ENCODE measurements at regions not wholly inside any gene's neighbourhood (a gene's known extent, or its start where the extent isn't known, plus 50 kb on each side); places are given as distances from the start of the nearest gene placed in this dataset.

DNA sequence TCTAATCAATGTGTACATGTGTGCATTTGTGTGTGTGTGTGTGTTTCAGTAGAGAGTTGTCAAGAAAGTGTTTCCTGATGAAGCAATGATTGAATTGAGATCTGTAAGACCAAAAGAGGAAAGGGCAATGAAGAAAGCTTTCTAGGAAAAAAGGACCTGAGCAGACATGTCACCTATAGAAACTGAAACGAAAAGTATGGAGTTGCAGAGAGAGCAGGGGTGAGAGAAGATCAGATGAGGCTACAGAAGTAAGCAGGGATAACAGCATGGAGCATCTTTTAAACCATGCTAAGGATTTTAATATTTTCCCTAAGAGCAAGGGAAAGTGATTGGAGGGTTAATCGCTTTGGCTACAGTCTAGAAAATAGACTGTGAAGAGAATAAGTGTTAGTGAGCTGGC lies 1459.4 kb upstream of the TENM4 start:
- Histone ChIP-seq H3K4me1 (ENCODE audit: insufficient read depth, low read length) (no peaks in the 10 kb centered on the region), H2BK5ac (ENCODE audit: insufficient read length, low read length) (no peak overlapping the region), H3K4me2 (ENCODE audit: insufficient read depth, insufficient read length, low read length) (no peak overlapping the region), H3K79me1 (ENCODE audit: insufficient read depth, low read depth, low read length, poor library complexity, severe bottlenecking) (no peaks in the 10 kb centered on the region), H3K4ac (ENCODE audit: low read depth, low read length) (no peak overlapping the region), H2AK5ac (ENCODE audit: insufficient read length, low read length) (no peak overlapping the region), H4K5ac (ENCODE audit: insufficient read length, low read depth, low read length) (no peak overlapping the region), H2BK120ac (ENCODE audit: low read depth, low read length, poor library complexity, severe bottlenecking) (no peak overlapping the region), H4K91ac (ENCODE audit: insufficient read length, low read depth, low read length) (no peak overlapping the region), H3K18ac (ENCODE audit: insufficient read length, low read depth, low read length) (no peak overlapping the region), H3K79me2 (ENCODE audit: insufficient read depth, low read length) (no peaks in the 10 kb centered on the region), H3K9me3 (ENCODE audit: control insufficient read depth, low read depth, low read length) (no peaks in the 10 kb centered on the region), H3K23me2 (ENCODE audit: insufficient read length, low read depth, low read length, poor library complexity, severe bottlenecking) (no peaks in the 10 kb centered on the region), H3K27ac (ENCODE audit: insufficient read length, low read depth, low read length) (no peak overlapping the region), H3K27me3 (ENCODE audit: insufficient read depth, low read length) (no peaks in the 10 kb centered on the region), H4K20me1 (ENCODE audit: control insufficient read depth, insufficient read depth, insufficient read length) (no peaks in the 10 kb centered on the region), H3K23ac (ENCODE audit: insufficient read length, low read depth, low read length) (no peak overlapping the region), H3K9ac (ENCODE audit: extremely low read depth, insufficient read length, low read length) (no peak overlapping the region), H3T11ph (ENCODE audit: low read length) (no peak overlapping the region), H2BK20ac (ENCODE audit: low read depth, low read length, poor library complexity, severe bottlenecking) (no peak overlapping the region), H2BK12ac (ENCODE audit: insufficient read length, low read depth, low read length) (no peak overlapping the region), H2AFZ (ENCODE audit: low read length) (no peak overlapping the region), H2BK15ac (ENCODE audit: low read depth, low read length) (no peak overlapping the region), H3K56ac (ENCODE audit: insufficient read length, low read depth, low read length) (no peak overlapping the region), H3K14ac (ENCODE audit: insufficient read depth, low read length) (no peak overlapping the region), H4K8ac (replicated peaks; ENCODE audit: insufficient read length, low read depth, low read length) (no peak overlapping the region)
- peaks cover 4 to 12% of the 10 kb centered on the region in 2 experiments; a peak in 3 of 5 replicates for H3K9me3 Mint-ChIP-seq
- no peak overlapping the region for H3K27ac Mint-ChIP-seq
- no peak for DNase-seq
- TF ChIP-seq, protein P1, sequence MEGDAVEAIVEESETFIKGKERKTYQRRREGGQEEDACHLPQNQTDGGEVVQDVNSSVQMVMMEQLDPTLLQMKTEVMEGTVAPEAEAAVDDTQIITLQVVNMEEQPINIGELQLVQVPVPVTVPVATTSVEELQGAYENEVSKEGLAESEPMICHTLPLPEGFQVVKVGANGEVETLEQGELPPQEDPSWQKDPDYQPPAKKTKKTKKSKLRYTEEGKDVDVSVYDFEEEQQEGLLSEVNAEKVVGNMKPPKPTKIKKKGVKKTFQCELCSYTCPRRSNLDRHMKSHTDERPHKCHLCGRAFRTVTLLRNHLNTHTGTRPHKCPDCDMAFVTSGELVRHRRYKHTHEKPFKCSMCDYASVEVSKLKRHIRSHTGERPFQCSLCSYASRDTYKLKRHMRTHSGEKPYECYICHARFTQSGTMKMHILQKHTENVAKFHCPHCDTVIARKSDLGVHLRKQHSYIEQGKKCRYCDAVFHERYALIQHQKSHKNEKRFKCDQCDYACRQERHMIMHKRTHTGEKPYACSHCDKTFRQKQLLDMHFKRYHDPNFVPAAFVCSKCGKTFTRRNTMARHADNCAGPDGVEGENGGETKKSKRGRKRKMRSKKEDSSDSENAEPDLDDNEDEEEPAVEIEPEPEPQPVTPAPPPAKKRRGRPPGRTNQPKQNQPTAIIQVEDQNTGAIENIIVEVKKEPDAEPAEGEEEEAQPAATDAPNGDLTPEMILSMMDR (conservative IDR thresholded peaks at IDR 0.05): no peak
- H3K36me3 Mint-ChIP-seq (ENCODE audit: insufficient read depth in 1 of 3, low read depth in 3 of 3): peaks cover 0 to 10% (median 0%) of the 10 kb centered on the region in 3 experiments; a peak in 2 of 7 replicates
- no CpG with 5 or more reads among the region's 2 CpGs for WGBS (ENCODE audit: extremely low coverage, insufficient read length, low lambda C conversion rate)
- no peaks in the 10 kb centered on the region for H3K27me3 Mint-ChIP-seq (ENCODE audit: low read depth)
- peaks cover 0 to 3% of the 10 kb centered on the region in 2 experiments; a peak in 2 of 4 replicates for H3K4me1 Mint-ChIP-seq
- H3K4me3 Mint-ChIP-seq: no peak overlapping the region

All from H9 (cell line).